ENCODE measurements at regions not wholly inside any gene's neighbourhood (a gene's known extent, or its start where the extent isn't known, plus 50 kb on each side); places are given as distances from the start of the nearest gene placed in this dataset.

GRCh38 chr5:38645508-38645907 lies 89.1 kb upstream of the LIFR start:
- Histone ChIP-seq H3K4me1 (replicated peaks in 1 of 4; ENCODE audit: control insufficient read depth in 3 of 4, insufficient read depth in 4 of 4, low read length in 3 of 4) (no peaks in the 10 kb centered on the region), H4K5ac (ENCODE audit: insufficient read length, low read depth, low read length) (no peak overlapping the region), H3K27ac (ENCODE audit: low read depth, low read length) (no peak overlapping the region), H2BK5ac (ENCODE audit: low read depth, low read length) (no peak overlapping the region), H2BK20ac (ENCODE audit: low read length) (no peak overlapping the region), H3K79me2 (ENCODE audit: control insufficient read depth in 1 of 2, insufficient read depth in 2 of 2, low read length in 2 of 2) (no peaks in the 10 kb centered on the region), H2BK15ac (ENCODE audit: low read length) (no peak overlapping the region), H3K56ac (replicated peaks; ENCODE audit: insufficient read length, low read depth, low read length) (no peak overlapping the region), H2AK5ac (ENCODE audit: low read depth, low read length) (no peak overlapping the region), H4K8ac (ENCODE audit: extremely low read depth, insufficient read depth, low read length) (no peak overlapping the region), H3K4me2 (ENCODE audit: insufficient read depth in 1 of 2, low read depth in 2 of 2, low read length in 2 of 2) (no peak overlapping the region), H3K9ac (replicated peaks in 1 of 4; ENCODE audit: extremely low read depth in 1 of 4, low read depth in 3 of 4, low read length in 3 of 4) (no peak overlapping the region), H3K79me1 (ENCODE audit: low read depth, low read length) (no peaks in the 10 kb centered on the region), H3K14ac (ENCODE audit: insufficient read length) (no peak overlapping the region), H2AFZ (ENCODE audit: low read length) (no peak overlapping the region), H2BK12ac (ENCODE audit: low read depth, low read length) (no peak overlapping the region), H3K23ac (ENCODE audit: insufficient read length) (no peak overlapping the region), H3K4ac (replicated peaks; ENCODE audit: insufficient read length, low read depth, low read length) (no peak overlapping the region), H4K20me1 (replicated peaks in 1 of 2; ENCODE audit: control insufficient read depth in 1 of 2, insufficient read depth in 2 of 2, low read length in 2 of 2) (no peaks in the 10 kb centered on the region), H3K4me3 (ENCODE audit: extremely low read depth in 1 of 4, insufficient read depth in 2 of 4, low read depth in 3 of 4, low read length in 4 of 4) (no peak overlapping the region), H3K23me2 (ENCODE audit: low read depth, low read length) (0 out of 2 replicates have a peak, but pooled peaks cover 1% of the 10 kb centered on the region), H3K27me3 (replicated peaks in 1 of 4; ENCODE audit: control insufficient read depth in 3 of 4, extremely low read depth in 1 of 4, insufficient read depth in 3 of 4, low read length in 3 of 4) (no peaks in the 10 kb centered on the region), H3K18ac (ENCODE audit: extremely low read depth, low read length) (no peak overlapping the region), H3K9me3 (ENCODE audit: insufficient read depth in 2 of 2, low read depth in 1 of 2, low read length in 1 of 2) (no peaks in the 10 kb centered on the region), H4K91ac (replicated peaks; ENCODE audit: insufficient read length, low read length) (no peak overlapping the region), H2BK120ac (replicated peaks; ENCODE audit: low read depth, low read length) (no peak overlapping the region), H3K36me3 (ENCODE audit: control insufficient read depth in 2 of 4, insufficient read depth in 4 of 4, low read length in 3 of 4) (no peaks in the 10 kb centered on the region)
- no peak for TF ChIP-seq KDM5A (IDR thresholded peaks at IDR 0.05; ENCODE audit: low read length)
- no peak for TF ChIP-seq KDM4A (IDR thresholded peaks at IDR 0.05; ENCODE audit: low read depth, low read length, severe bottlenecking)
- TF ChIP-seq CTCF (IDR thresholded peaks at IDR 0.05; ENCODE audit: control extremely low read depth in 1 of 3, insufficient read depth in 1 of 3, low read depth in 1 of 3, low read length in 3 of 3) = no peak
- no peak for TF ChIP-seq NRF1 (IDR thresholded peaks at IDR 0.05; ENCODE audit: low read depth, low read length)
- TF ChIP-seq RFX5 (IDR thresholded peaks at IDR 0.05; ENCODE audit: borderline replicate concordance, low read depth, low read length) = no peak
- no peak for TF ChIP-seq TAF7 (optimal IDR thresholded peaks at IDR 0.05; ENCODE audit: borderline replicate concordance, low read depth, low read length)
- TF ChIP-seq CREB1 (IDR thresholded peaks at IDR 0.05) = no peak
- TF ChIP-seq CHD2 (IDR thresholded peaks at IDR 0.05; ENCODE audit: low read length) = no peak
- no peak for TF ChIP-seq SP4 (IDR thresholded peaks at IDR 0.05; ENCODE audit: low read length)
- TF ChIP-seq JUN (IDR thresholded peaks at IDR 0.05; ENCODE audit: low read depth, low read length) = no peak
- no peak for TF ChIP-seq RBBP5 (IDR thresholded peaks at IDR 0.05; ENCODE audit: borderline replicate concordance, low read depth, low read length)
- TF ChIP-seq CHD1 (IDR thresholded peaks at IDR 0.05; ENCODE audit: low read depth, low read length) = no peak
- CTCF ChIA-PET (ENCODE audit: partially characterized antibody) = interaction anchor here (0.6 kb wide), 1 partner anchor 162 kb away, joined by 3 read pairs; no protein-coding TSS in a partner anchor
- DNase-seq (ENCODE audit: low read depth in 1 of 2, low spot score in 2 of 2) (no peak), FAIRE-seq (no peak)
- POLR2A ChIA-PET (ENCODE audit: partially characterized antibody) = interaction anchor here (1.3 kb wide), 1 partner anchor 15 kb away, joined by 4 read pairs; no protein-coding TSS in a partner anchor

All from H1 (cell line).